GM06990 (cell line): ENCODE measurements at regions not wholly inside any gene's neighbourhood (a gene's known extent, or its start where the extent isn't known, plus 50 kb on each side); places are given as distances from the start of the nearest gene placed in this dataset.

Source experiments
- DNase-seq: peaks from one replicate; pipeline ENCODE4 v3.0.0-alpha.2; 2011; ENCODE audit not compliant: insufficient read length; ENCODE audit errors: extremely low read depth
- H3K27me3 ChIP-seq: replicated peaks from 2 replicates; pipeline ENCODE4 v1.6.0; 2011; ENCODE audit warnings: low read length; ENCODE audit not compliant: control insufficient read depth, insufficient read depth
- H3K36me3 ChIP-seq: 2 replicates; pipeline ENCODE4 v1.5.1; 2011; ENCODE audit warnings: low read length; ENCODE audit not compliant: control insufficient read depth, insufficient read depth
- H3K4me3 ChIP-seq: replicated peaks from 2 replicates; pipeline ENCODE4 v1.5.1; 2011; ENCODE audit warnings: low read depth, mild to moderate bottlenecking, control low read depth, low read length
- TF ChIP-seq, protein P1 (sequence below): IDR thresholded peaks from 2 replicates; pipeline ENCODE4 v1.5.1; 2011; ENCODE audit warnings: low read length, control low read depth, mild to moderate bottlenecking, inconsistent platforms; ENCODE audit not compliant: insufficient read depth, poor library complexity, severe bottlenecking

DNA sequence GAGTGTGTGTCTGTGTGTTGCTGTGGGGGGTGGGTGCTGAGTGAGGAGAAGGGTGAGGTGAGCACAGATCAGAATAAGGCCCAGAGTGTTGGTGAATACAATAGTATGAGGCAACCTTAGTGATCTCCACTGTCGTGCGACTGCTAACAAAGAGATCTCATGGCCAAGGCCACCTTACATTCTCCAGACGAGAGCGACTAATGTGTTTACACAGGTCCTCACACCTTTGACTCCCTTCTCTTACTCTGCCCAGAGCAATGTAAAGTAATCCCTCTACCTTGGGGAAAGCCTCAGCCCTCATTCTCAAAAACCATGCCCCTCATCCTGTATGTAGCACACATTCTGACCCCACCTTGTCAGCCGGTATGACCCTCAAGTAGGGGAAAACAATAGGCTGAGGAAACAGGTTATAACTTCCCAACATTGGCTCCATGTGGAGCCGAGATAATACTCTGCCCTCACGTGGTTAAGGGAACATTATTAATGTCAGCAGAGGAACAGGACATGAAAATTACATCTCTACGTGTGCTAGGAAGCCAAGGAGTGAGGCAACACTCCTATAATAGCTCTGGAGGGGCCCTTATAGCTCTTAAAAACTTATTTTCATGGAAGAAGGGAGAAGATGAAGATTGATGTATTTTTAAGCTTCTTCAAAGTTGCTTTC is 323.0 kb upstream of the NT5C1B start:
- TF ChIP-seq, protein P1, sequence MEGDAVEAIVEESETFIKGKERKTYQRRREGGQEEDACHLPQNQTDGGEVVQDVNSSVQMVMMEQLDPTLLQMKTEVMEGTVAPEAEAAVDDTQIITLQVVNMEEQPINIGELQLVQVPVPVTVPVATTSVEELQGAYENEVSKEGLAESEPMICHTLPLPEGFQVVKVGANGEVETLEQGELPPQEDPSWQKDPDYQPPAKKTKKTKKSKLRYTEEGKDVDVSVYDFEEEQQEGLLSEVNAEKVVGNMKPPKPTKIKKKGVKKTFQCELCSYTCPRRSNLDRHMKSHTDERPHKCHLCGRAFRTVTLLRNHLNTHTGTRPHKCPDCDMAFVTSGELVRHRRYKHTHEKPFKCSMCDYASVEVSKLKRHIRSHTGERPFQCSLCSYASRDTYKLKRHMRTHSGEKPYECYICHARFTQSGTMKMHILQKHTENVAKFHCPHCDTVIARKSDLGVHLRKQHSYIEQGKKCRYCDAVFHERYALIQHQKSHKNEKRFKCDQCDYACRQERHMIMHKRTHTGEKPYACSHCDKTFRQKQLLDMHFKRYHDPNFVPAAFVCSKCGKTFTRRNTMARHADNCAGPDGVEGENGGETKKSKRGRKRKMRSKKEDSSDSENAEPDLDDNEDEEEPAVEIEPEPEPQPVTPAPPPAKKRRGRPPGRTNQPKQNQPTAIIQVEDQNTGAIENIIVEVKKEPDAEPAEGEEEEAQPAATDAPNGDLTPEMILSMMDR = no peak
- Histone ChIP-seq H3K4me3 (no peak overlapping the region), H3K27me3 (no peaks in the 10 kb centered on the region; the same call in 1 of the 2 replicates), H3K36me3 (no peaks in the 10 kb centered on the region)
- no peak for DNase-seq

DNA sequence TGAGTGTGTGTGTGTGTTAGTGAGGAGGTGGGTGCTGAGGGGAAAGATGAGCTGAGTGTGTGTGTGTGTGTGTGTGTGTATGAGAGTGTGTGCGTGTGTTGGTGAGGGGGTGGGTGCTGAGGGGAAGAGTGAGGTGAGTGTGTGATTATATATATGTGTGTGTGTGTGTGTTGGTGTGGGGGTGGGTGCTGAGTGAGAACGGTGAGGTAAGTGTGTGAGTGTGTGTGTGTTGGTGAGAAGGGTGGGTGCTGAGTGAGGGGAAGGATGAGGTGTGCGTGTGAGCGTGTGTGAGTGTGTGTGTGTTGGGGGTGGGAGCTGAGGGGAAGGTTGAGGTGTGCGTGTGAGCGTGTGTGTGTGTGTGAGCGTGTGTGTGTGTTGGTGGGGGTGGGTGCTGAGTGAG is 322.0 kb upstream of the NT5C1B start:
- H3K4me3 ChIP-seq = no peak overlapping the region
- H3K27me3 ChIP-seq = no peaks in the 10 kb centered on the region; the same call in 1 of the 2 replicates
- no peaks in the 10 kb centered on the region for H3K36me3 ChIP-seq
- no peak for DNase-seq
- TF ChIP-seq, protein P1 = no peak

DNA sequence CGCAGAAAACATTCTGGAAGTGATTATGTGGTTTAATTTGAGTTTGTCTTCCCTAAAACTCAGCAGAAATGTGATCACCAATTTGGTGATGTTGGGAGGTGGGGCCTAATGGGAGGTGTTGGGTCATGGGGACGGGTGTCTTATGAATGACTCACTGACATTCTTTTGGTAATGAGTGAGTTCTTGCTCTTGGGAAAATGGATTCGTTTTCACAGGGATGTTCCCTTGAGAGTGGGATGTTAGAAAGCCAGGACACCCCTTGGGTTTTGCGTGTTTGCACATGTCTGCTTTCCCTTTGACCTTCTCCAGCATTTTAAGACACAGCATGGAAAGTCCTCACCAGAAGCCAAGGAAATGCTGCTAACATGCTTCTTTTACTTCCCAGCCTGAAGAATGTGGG is 321.5 kb upstream of the NT5C1B start:
- H3K36me3 ChIP-seq = no peaks in the 10 kb centered on the region
- TF ChIP-seq, protein P1 = no peak
- DNase-seq = no peak
- no peak overlapping the region for H3K4me3 ChIP-seq
- H3K27me3 ChIP-seq = no peaks in the 10 kb centered on the region; the same call in 1 of the 2 replicates

DNA sequence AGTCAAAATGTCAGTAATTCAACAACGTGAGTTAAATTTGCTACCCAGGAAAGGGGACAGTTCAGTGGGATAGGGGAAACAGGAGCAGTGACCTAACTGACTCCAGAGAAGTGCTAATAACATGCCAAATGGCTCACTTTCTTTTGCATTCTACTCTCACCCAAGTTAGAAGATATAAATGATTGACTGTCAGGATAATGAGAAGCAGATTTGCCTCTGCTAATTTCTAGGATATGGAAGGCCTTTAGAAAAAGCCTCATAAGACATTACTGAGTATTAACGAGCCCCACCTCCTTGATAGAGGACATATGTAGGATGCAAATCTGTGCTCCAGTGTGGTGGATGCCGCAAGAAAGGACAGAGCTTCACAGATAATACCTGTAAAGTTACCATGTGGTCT is 318.6 kb upstream of the NT5C1B start:
- DNase-seq = no peak
- no peaks in the 10 kb centered on the region for H3K36me3 ChIP-seq
- no peak overlapping the region for H3K4me3 ChIP-seq
- no peaks in the 10 kb centered on the region; the same call in 1 of the 2 replicates for H3K27me3 ChIP-seq
- TF ChIP-seq, protein P1 = no peak

DNA sequence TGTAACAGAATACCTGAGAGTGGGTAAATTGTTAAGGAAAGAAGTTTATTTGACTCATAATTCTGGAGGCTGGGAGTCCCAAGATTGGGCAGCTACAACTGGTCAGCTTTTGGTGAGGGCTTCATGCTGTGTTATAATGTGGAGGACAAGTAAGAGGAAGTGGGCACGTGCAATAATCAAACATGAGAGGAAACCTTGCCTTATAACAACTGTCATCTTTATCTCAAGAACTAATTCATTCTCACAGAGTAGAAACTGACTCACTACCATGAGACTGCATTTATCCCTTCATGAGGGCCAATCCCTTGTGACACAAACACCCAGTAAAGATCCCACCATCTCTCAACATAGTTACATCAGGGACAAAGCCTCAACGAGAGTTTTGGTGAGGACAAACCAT is 318.1 kb upstream of the NT5C1B start:
- no peak for DNase-seq
- Histone ChIP-seq H3K4me3 (no peak overlapping the region), H3K36me3 (no peaks in the 10 kb centered on the region), H3K27me3 (no peaks in the 10 kb centered on the region; the same call in 1 of the 2 replicates)
- TF ChIP-seq, protein P1 = no peak
